Natural killer cell (primary cell): ENCODE measurements at regions not wholly inside any gene's neighbourhood (a gene's known extent, or its start where the extent isn't known, plus 50 kb on each side); places are given as distances from the start of the nearest gene placed in this dataset.

Source experiments
- ATAC-seq, 3 donors: fragments of 150-1000 bp in 2 of 3; fragments of 200-7000 bp in 1 of 3; cut with Tn5 transposase; 1 replicate in 1 of 3; 2 replicates in 2 of 3; pipeline ENCODE4 v1.10.0; 2021; ENCODE audit warnings: mild to moderate bottlenecking in 2 of 3, moderate library complexity in 2 of 3
- DNase-seq, 2 donors: peaks; one replicate each; pipeline versions ENCODE4 v3.0.0 to v3.0.0-alpha.2; 2013 to 2021; ENCODE audit warnings: mixed read lengths in 1 of 2
- H3K27ac ChIP-seq: one replicate; pipeline ENCODE4 v1.5.1; 2013; ENCODE audit warnings: mild to moderate bottlenecking, low read length
- H3K27me3 ChIP-seq: one replicate; pipeline ENCODE4 v1.6.1; 2013; ENCODE audit warnings: low read length; ENCODE audit not compliant: control insufficient read depth, insufficient read depth
- H3K36me3 ChIP-seq: one replicate; pipeline ENCODE4 v1.6.1; 2013; ENCODE audit warnings: low read length; ENCODE audit not compliant: control insufficient read depth, insufficient read depth
- H3K4me1 ChIP-seq: one replicate; pipeline ENCODE4 v1.6.1; 2013; ENCODE audit warnings: low read length; ENCODE audit not compliant: control insufficient read depth, insufficient read depth
- H3K4me3 ChIP-seq: one replicate; pipeline ENCODE4 v1.5.1; 2013; ENCODE audit warnings: low read length
- H3K9me3 ChIP-seq: one replicate; pipeline ENCODE4 v1.6.1; 2013; ENCODE audit warnings: low read length; ENCODE audit not compliant: control insufficient read depth, insufficient read depth
- H3K27ac Mint-ChIP-seq, 2 donors: one replicate each; pipeline ENCODE4 v1.8.0; 2022; ENCODE audit warnings: mild to moderate bottlenecking in 2 of 2, mixed read lengths in 2 of 2, moderate library complexity in 1 of 2
- H3K27me3 Mint-ChIP-seq, 2 donors: one replicate each; pipeline ENCODE4 v1.8.0; 2022; ENCODE audit warnings: low read depth in 2 of 2, mixed read lengths in 2 of 2
- H3K36me3 Mint-ChIP-seq: one replicate; pipeline ENCODE4 v1.8.0; 2022; ENCODE audit warnings: mixed read lengths
- H3K4me1 Mint-ChIP-seq, 2 donors: one replicate each; pipeline ENCODE4 v1.8.0; 2022; ENCODE audit warnings: mixed read lengths in 2 of 2
- H3K4me3 Mint-ChIP-seq: one replicate; pipeline ENCODE4 v1.8.0; 2022; ENCODE audit warnings: mild to moderate bottlenecking, moderate library complexity, mixed read lengths
- H3K9me3 Mint-ChIP-seq, 2 donors: one replicate each; pipeline ENCODE4 v1.8.0; 2022; ENCODE audit warnings: mixed read lengths in 2 of 2
- WGBS: methylation state at CpG from one replicate; pipeline ENCODE4 v1.1.7; 2013; ENCODE audit warnings: missing lambda C conversion rate; ENCODE audit not compliant: insufficient coverage; 5-methylcytosine and 5-hydroxymethylcytosine counted together
- intact Hi-C: fragments of 100-400 bp; cut with micrococcal nuclease; formaldehyde crosslinking; loops from one replicate; pipeline ENCODE4 v1.14.2; 2022
- TF ChIP-seq, protein P1 (sequence below): fragments of 200-600 bp; IDR thresholded peaks from one replicate; pipeline ENCODE4 v1.8.0; 2022; ENCODE audit warnings: antibody characterized with exemption

GRCh38 chr14:51488569-51489220, 163.0 kb upstream of the FRMD6 start:
- H3K27ac ChIP-seq = no peak overlapping the region
- WGBS = 96% methylated on average over 6 of the region's 6 CpGs
- DNase-seq (no peak), ATAC-seq (no peak)
- no peaks in the 10 kb centered on the region for H3K4me1 Mint-ChIP-seq
- no peaks in the 10 kb centered on the region for H3K9me3 ChIP-seq
- H3K9me3 Mint-ChIP-seq = no peaks in the 10 kb centered on the region
- no peak overlapping the region for H3K4me3 ChIP-seq
- TF ChIP-seq, protein P1, sequence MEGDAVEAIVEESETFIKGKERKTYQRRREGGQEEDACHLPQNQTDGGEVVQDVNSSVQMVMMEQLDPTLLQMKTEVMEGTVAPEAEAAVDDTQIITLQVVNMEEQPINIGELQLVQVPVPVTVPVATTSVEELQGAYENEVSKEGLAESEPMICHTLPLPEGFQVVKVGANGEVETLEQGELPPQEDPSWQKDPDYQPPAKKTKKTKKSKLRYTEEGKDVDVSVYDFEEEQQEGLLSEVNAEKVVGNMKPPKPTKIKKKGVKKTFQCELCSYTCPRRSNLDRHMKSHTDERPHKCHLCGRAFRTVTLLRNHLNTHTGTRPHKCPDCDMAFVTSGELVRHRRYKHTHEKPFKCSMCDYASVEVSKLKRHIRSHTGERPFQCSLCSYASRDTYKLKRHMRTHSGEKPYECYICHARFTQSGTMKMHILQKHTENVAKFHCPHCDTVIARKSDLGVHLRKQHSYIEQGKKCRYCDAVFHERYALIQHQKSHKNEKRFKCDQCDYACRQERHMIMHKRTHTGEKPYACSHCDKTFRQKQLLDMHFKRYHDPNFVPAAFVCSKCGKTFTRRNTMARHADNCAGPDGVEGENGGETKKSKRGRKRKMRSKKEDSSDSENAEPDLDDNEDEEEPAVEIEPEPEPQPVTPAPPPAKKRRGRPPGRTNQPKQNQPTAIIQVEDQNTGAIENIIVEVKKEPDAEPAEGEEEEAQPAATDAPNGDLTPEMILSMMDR = no peak
- no peak overlapping the region for H3K27ac Mint-ChIP-seq
- H3K27me3 ChIP-seq = no peaks in the 10 kb centered on the region
- H3K27me3 Mint-ChIP-seq = peaks cover 12 to 18% of the 10 kb centered on the region in 2 donors
- H3K4me3 Mint-ChIP-seq = no peak overlapping the region
- H3K4me1 ChIP-seq = no peaks in the 10 kb centered on the region
- intact Hi-C loops = no loop called here
- H3K36me3 ChIP-seq = no peaks in the 10 kb centered on the region
- H3K36me3 Mint-ChIP-seq = no peaks in the 10 kb centered on the region

- no peak for DNase-seq
- intact Hi-C loops = no loop called here
- TF ChIP-seq, protein P1 = no peak
- no peak overlapping the region for H3K27ac ChIP-seq
- H3K27ac Mint-ChIP-seq = no peak overlapping the region
- no peak overlapping the region for H3K4me3 Mint-ChIP-seq
- WGBS = 92% methylated on average over 2 of the region's 3 CpGs
- H3K4me3 ChIP-seq = no peak overlapping the region
- H3K36me3 Mint-ChIP-seq = no peaks in the 10 kb centered on the region
- H3K4me1 ChIP-seq = no peaks in the 10 kb centered on the region
- no peaks in the 10 kb centered on the region for H3K4me1 Mint-ChIP-seq
- H3K27me3 ChIP-seq = no peaks in the 10 kb centered on the region
- H3K27me3 Mint-ChIP-seq = peaks cover 15 to 25% of the 10 kb centered on the region in 2 donors
- H3K36me3 ChIP-seq = no peaks in the 10 kb centered on the region
- no peaks in the 10 kb centered on the region for H3K9me3 ChIP-seq
- no peaks in the 10 kb centered on the region for H3K9me3 Mint-ChIP-seq
- no peak for ATAC-seq
Measured at GRCh38 chr14:51490205-51490604, 161.5 kb upstream of the FRMD6 start.

DNA sequence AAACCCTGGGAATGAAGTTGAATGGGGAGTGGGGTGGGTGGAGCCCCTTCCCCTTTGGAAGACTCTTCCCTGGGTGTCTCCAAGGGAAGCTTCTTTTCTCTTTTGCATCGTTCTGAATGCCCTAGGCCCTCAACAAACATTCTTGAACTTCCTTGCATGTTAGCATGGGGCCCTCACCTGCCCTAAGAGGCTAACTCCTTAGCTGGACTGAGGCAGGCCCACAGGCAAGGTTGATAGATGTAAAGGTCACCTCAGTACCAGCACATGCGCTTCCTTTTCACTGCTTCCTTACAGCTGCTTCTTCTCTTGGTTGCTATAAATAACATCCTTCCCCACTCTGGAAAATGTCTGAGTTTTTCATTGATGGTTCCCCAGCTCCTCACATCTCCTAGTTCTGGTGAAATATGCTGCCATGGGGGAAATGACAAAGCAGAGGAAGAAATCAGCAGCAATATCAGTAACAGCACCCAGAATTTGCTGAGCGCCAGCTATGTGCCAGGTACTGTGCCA, 160.6 kb upstream of the FRMD6 start:
- DNase-seq (no peak), ATAC-seq (no peak)
- Histone ChIP-seq H3K9me3 (no peaks in the 10 kb centered on the region), H3K36me3 (no peaks in the 10 kb centered on the region), H3K27me3 (no peaks in the 10 kb centered on the region), H3K27ac (no peak overlapping the region), H3K4me1 (no peaks in the 10 kb centered on the region), H3K4me3 (no peak overlapping the region)
- Mint-ChIP-seq H3K27me3 (peaks cover 15 to 25% of the 10 kb centered on the region in 2 donors), H3K9me3 (no peaks in the 10 kb centered on the region), H3K4me1 (no peaks in the 10 kb centered on the region), H3K4me3 (no peak overlapping the region), H3K27ac (no peak overlapping the region), H3K36me3 (no peaks in the 10 kb centered on the region)
- 72% methylated on average over 3 of the region's 3 CpGs for WGBS
- intact Hi-C loops = no loop called here
- TF ChIP-seq, protein P1 = no peak

GRCh38 chr14:51491776-51492175, 159.9 kb upstream of the FRMD6 start:
- H3K27ac ChIP-seq = no peak overlapping the region
- H3K4me3 Mint-ChIP-seq = no peak overlapping the region
- no peak overlapping the region for H3K27ac Mint-ChIP-seq
- H3K9me3 Mint-ChIP-seq = no peaks in the 10 kb centered on the region
- no peaks in the 10 kb centered on the region for H3K36me3 Mint-ChIP-seq
- H3K27me3 ChIP-seq = no peaks in the 10 kb centered on the region
- H3K27me3 Mint-ChIP-seq = peaks cover 15 to 25% of the 10 kb centered on the region in 2 donors
- no peaks in the 10 kb centered on the region for H3K4me1 Mint-ChIP-seq
- no peaks in the 10 kb centered on the region for H3K9me3 ChIP-seq
- 77% methylated on average over 3 of the region's 3 CpGs for WGBS
- DNase-seq = no peak
- intact Hi-C loops = no loop called here
- TF ChIP-seq, protein P1 = no peak
- no peak overlapping the region for H3K4me3 ChIP-seq
- H3K36me3 ChIP-seq = no peaks in the 10 kb centered on the region
- H3K4me1 ChIP-seq = no peaks in the 10 kb centered on the region
- no peak for ATAC-seq
